Mucosa of gallbladder (tissue), 1 donor: ENCODE measurements at regions not wholly inside any gene's neighbourhood (a gene's known extent, or its start where the extent isn't known, plus 50 kb on each side); places are given as distances from the start of the nearest gene placed in this dataset.

Experiments
- DNase-seq: peaks from one replicate; pipeline ENCODE4 v3.0.0-alpha.2; 2020; ENCODE audit warnings: low spot score
- donor health status: DM: no; HTN: no; CAD: no.

- DNase-seq = no peak
Observed at GRCh38 chr12:114938487-114939210, 254.7 kb upstream of the TBX3 start.

GRCh38 chr12:114936148-114937079 lies 252.4 kb upstream of the TBX3 start:
- no peak for DNase-seq

- no peak for DNase-seq
Observed at GRCh38 chr12:114935658-114936057, 251.7 kb upstream of the TBX3 start.

- no peak for DNase-seq
Observed at GRCh38 chr12:114933428-114934160, 249.6 kb upstream of the TBX3 start.

- DNase-seq = no peak
Observed at GRCh38 chr12:114932806-114933205, 248.8 kb upstream of the TBX3 start.

GRCh38 chr12:114931025-114931424 lies 247.1 kb upstream of the TBX3 start:
- no peak for DNase-seq

- no peak for DNase-seq
Observed at GRCh38 chr12:114926341-114926740, 242.4 kb upstream of the TBX3 start.

- DNase-seq = no peak
Observed at GRCh38 chr12:114924946-114925475, 241.0 kb upstream of the TBX3 start.

- no peak for DNase-seq
Observed at GRCh38 chr12:114921781-114922180, 237.8 kb upstream of the TBX3 start.

- no peak for DNase-seq
Observed at GRCh38 chr12:114920771-114921554, 237.0 kb upstream of the TBX3 start.

- DNase-seq = no peak
Observed at GRCh38 chr12:114919479-114919878, 235.5 kb upstream of the TBX3 start.

- DNase-seq = no peak
Observed at GRCh38 chr12:114918535-114919233, 234.7 kb upstream of the TBX3 start.

GRCh38 chr12:114917953-114918352 lies 234.0 kb upstream of the TBX3 start:
- no peak for DNase-seq

- no peak for DNase-seq
Observed at GRCh38 chr12:114917307-114917706, 233.3 kb upstream of the TBX3 start.

- DNase-seq = no peak
Observed at GRCh38 chr12:114916541-114916940, 232.6 kb upstream of the TBX3 start.

GRCh38 chr12:114916124-114916523 lies 232.1 kb upstream of the TBX3 start:
- DNase-seq = no peak

- DNase-seq = no peak
Observed at GRCh38 chr12:114913871-114914801, 230.2 kb upstream of the TBX3 start.

GRCh38 chr12:114912811-114913210 lies 228.8 kb upstream of the TBX3 start:
- no peak for DNase-seq

GRCh38 chr12:114911196-114911595 lies 227.2 kb upstream of the TBX3 start:
- no peak for DNase-seq
